GM18951 (cell line): ENCODE measurements at regions not wholly inside any gene's neighbourhood (a gene's known extent, or its start where the extent isn't known, plus 50 kb on each side); places are given as distances from the start of the nearest gene placed in this dataset.

Experiments
- POLR2A ChIP-seq: IDR thresholded peaks from 4 replicates; pipeline ENCODE4 v1.6.1; 2011; ENCODE audit warnings: mild to moderate bottlenecking; ENCODE audit not compliant: insufficient read length, insufficient read depth; ENCODE audit errors: extremely low read depth
- in situ Hi-C: fragments of 300-500 bp; cut with MboI; formaldehyde crosslinking; loops from one replicate; pipeline ENCODE4 v1.12.0; 2022; ENCODE audit warnings: low sequenced_read_pairs, mixed read lengths, inconsistent platforms; ENCODE audit not compliant: unreplicated experiment

- in situ Hi-C loops, result no loop called here
- no peak for TF ChIP-seq POLR2A
Measured at GRCh38 chr13:73938372-73939070, 195.7 kb downstream of the KLF12 start.

- in situ Hi-C loops, result no loop called here
- TF ChIP-seq POLR2A, result no peak
Measured at GRCh38 chr13:73937441-73937840, 196.8 kb downstream of the KLF12 start.

GRCh38 chr13:73935991-73936390, 198.2 kb downstream of the KLF12 start:
- TF ChIP-seq POLR2A, result no peak
- in situ Hi-C loops, result no loop called here

- TF ChIP-seq POLR2A, result no peak
- in situ Hi-C loops, result no loop called here
Measured at GRCh38 chr13:73934771-73935170, 199.4 kb downstream of the KLF12 start.

DNA sequence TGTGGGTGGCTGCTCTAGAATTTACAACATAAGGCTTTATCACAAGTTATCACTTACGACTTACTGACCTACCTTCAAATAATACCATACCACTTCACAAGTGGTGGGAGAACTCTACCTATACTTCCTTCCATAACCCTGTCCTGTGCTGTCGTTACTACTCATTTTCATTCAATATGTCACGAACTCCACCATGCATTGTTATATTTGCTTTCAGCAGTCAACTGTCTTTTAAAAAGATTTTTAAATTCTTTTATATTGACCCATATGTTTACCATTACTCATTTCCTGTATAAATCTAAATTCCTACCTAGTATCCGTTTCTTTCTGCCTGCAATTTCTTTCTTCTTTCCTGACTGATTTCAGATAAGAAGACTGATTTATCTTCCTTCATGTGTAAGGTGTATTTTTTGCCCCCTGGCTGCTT, 200.0 kb downstream of the KLF12 start:
- no peak for TF ChIP-seq POLR2A
- in situ Hi-C loops, result no loop called here

DNA sequence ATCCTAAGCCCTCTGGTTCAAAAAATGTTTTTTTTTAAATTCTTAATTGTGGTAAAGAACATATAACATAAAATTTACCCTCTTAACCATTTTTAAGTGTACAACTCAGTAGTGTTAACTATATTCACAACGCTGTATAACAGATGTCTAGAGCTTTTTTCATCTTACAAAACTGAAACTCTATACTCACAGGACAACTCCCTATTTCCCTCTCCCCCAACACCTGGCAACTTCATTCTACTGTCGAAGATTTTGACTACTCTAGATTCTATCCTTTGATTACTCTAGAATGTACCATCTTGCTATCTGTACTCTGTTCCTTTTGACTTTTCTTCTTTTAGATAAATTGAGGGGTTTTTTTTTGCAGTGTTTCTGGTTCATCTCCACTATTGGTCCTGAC, 200.4 kb downstream of the KLF12 start:
- in situ Hi-C loops, result no loop called here
- no peak for TF ChIP-seq POLR2A

DNA sequence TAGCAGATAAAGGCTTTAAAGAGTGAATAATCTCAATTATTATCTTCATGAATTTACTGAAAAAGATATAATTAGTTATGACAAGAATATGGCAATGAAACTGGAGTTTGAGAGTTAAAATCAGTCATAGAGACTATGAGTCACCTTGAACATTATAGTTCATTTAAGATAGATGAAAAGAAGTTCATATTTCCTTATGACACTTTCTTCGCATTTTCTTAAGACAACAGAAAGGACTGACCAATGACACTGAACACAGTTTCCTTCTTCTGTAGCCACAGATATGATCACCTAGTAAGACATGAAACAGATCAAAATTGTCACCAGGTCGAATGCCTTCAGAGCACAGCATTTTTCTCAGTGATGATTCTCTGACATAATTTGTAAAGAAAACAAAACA, 202.1 kb downstream of the KLF12 start:
- TF ChIP-seq POLR2A, result no peak
- in situ Hi-C loops, result no loop called here

DNA sequence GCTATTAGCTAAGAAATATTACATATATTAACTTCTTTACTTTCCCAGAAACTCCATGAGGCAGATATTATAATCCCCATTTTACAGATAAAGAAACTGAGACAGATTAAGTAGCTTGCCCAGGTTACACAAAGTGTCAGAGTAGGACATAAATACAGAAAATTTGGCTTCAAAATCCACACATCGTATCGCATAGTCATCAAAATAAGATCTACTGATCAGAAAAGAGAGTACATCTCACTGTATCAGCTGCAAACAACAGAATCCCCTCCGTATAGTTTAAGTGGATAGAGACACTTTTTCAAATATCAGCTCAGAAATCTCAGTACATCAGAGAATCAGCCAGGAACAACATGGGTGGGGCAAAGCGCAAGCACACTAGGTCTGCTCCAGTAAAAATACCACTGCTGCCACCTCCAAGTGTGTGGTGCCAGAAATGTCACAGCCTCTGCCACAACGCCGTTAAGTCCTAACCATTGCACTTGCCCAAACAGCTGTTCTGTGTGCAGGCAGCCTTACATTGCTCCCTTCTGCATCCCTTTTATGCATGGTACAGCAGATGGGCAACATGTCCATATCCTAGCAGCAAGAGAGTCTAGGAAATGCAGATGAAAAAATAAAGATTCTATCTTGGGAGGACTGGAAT, 204.8 kb downstream of the KLF12 start:
- in situ Hi-C loops, result no loop called here
- no peak for TF ChIP-seq POLR2A

DNA sequence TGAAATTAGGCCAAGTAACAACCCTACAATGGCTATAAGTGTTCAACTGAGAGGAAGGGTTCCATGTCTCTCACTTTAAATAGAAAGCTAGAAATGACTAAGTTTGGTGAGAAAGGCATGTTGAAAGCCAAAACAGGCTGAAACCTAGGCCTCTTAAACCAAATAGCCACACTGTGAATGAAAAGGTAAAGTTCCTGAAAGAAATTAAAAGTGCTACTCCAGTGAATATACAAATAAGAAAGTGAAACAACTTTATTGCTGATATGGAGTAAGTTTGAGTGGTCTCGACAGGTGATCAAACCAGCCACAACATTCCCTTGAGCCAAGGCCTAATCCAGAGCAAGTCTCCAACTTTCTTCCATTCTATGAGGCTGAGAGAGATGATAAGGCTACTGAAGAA, 209.6 kb downstream of the KLF12 start:
- no peak for TF ChIP-seq POLR2A
- in situ Hi-C loops, result no loop called here

DNA sequence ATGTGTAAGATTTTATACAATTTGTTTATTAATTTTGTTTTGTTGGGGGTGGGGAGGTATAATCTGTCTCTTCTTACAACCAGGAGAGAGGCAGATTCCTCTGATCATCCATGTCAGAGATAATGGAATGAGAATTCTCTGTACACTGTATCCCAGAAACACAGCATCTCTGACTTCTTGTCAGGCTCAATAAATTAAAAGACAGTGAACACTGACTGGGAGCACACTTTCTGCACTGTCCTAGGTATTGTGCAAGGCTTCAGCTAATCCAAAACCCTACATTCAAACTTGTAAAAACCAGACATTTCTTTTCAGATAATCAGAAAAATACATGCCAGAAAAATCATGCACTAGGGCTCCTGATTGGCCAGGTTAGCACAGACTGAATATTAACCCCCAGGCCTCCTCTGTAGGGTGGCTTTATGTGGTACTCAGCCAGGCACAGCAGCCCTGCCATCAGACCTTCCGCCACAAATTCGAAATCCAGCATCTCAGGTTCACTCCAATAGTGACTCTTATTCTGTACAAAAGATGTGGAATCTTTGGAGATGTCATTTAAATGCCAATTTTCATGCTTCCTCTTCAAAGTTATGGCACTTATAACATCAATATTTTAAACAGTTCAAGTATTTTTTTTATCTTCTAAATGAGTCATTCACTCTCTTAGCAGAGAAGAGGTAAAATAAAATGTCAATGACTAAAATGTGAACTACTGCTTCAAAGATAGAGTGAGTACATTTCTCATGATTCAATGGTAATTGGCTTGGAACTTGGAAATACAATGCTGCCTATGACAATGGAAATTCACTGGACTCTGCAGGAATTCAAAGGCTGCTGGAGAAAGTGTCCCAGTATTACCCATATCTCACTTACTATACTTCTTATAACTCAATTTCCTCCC, 211.5 kb downstream of the KLF12 start:
- no peak for TF ChIP-seq POLR2A
- in situ Hi-C loops, result no loop called here

- in situ Hi-C loops, result no loop called here
- TF ChIP-seq POLR2A, result no peak
Measured at GRCh38 chr13:73918691-73919090, 215.5 kb downstream of the KLF12 start.

GRCh38 chr13:73913751-73914518, 220.3 kb downstream of the KLF12 start:
- in situ Hi-C loops, result no loop called here
- TF ChIP-seq POLR2A, result no peak
